IMR-90 (cell line): ENCODE measurements at regions not wholly inside any gene's neighbourhood (a gene's known extent, or its start where the extent isn't known, plus 50 kb on each side); places are given as distances from the start of the nearest gene placed in this dataset.

Source experiments
- ATAC-seq: fragments of 200-7000 bp; cut with Tn5 transposase; 2 replicates; pipeline ENCODE4 v1.9.1; 2020; ENCODE audit warnings: low read depth, mild to moderate bottlenecking, moderate library complexity
- BruUV-seq: library from RNA; stranded (reverse); fragments of 400-500 nt; replicated peaks from 2 replicates; lab custom pipeline; 2021; lab: Mats Ljungman, UMichigan
- CTCF ChIA-PET: fragments of 300-600 bp; formaldehyde crosslinking; extraction: SDS; loops from one replicate; lab custom pipeline; 2021; ENCODE audit warnings: antibody characterized with exemption; lab: Yijun Ruan, JAX
- POLR2A ChIA-PET: fragments of 300-600 bp; sonication (Branson Sonifier 250); formaldehyde crosslinking; loops from one replicate; lab custom pipeline; 2022; ENCODE audit warnings: antibody characterized with exemption; ENCODE audit not compliant: unreplicated experiment; lab: Charles Lee
- DNase-seq: peaks from one replicate; pipeline ENCODE4 v3.0.0; 2013
- H2AFZ ChIP-seq: replicated peaks from 2 replicates; pipeline ENCODE3; 2013; ENCODE audit warnings: low read length, mild to moderate bottlenecking; ENCODE audit not compliant: poor library complexity
- H2AK5ac ChIP-seq: 2 replicates; pipeline ENCODE4 v1.6.1; 2013; ENCODE audit warnings: low read depth, low read length, inconsistent platforms
- H2AK9ac ChIP-seq: replicated peaks from 2 replicates; pipeline ENCODE3; 2013; ENCODE audit warnings: mild to moderate bottlenecking, low read depth, low read length, moderate library complexity; ENCODE audit not compliant: poor library complexity
- H2BK120ac ChIP-seq: 2 replicates; pipeline ENCODE4 v1.6.1; 2013; ENCODE audit warnings: low read depth, low read length, inconsistent platforms
- H2BK15ac ChIP-seq: 3 replicates; pipeline ENCODE4 v1.6.1; 2013; ENCODE audit warnings: low read depth, low read length, inconsistent platforms
- H2BK20ac ChIP-seq: 2 replicates; pipeline ENCODE4 v1.6.1; 2013; ENCODE audit warnings: low read depth, mild to moderate bottlenecking, inconsistent platforms, low read length, moderate library complexity
- H2BK5ac ChIP-seq: 2 replicates; pipeline ENCODE4 v1.6.1; 2013; ENCODE audit warnings: mild to moderate bottlenecking, low read depth, low read length, inconsistent platforms; ENCODE audit not compliant: poor library complexity, severe bottlenecking
- H3K14ac ChIP-seq: replicated peaks from 2 replicates; pipeline ENCODE4 v1.6.1; 2013; ENCODE audit warnings: low read depth, low read length, inconsistent platforms
- H3K18ac ChIP-seq: 2 replicates; pipeline ENCODE4 v1.6.1; 2013; ENCODE audit warnings: low read depth, low read length, control low read depth
- H3K23ac ChIP-seq: 2 replicates; pipeline ENCODE4 v1.6.1; 2013; ENCODE audit warnings: low read depth, low read length, inconsistent platforms
- H3K27ac ChIP-seq: 2 replicates; pipeline ENCODE4 v1.5.1; 2013; ENCODE audit warnings: mild to moderate bottlenecking, control low read depth, low read length; ENCODE audit not compliant: insufficient read depth
- H3K27me3 ChIP-seq: 2 replicates; pipeline ENCODE4 v1.6.1; 2013; ENCODE audit warnings: low read length; ENCODE audit not compliant: control insufficient read depth, insufficient read depth
- H3K36me3 ChIP-seq: 2 replicates; pipeline ENCODE4 v1.6.1; 2013; ENCODE audit warnings: low read length, mixed read lengths; ENCODE audit not compliant: control insufficient read depth, insufficient read depth
- H3K4ac ChIP-seq: 2 replicates; pipeline ENCODE4 v1.6.1; 2013; ENCODE audit warnings: low read depth, low read length, inconsistent platforms
- H3K4me1 ChIP-seq: 2 replicates; pipeline ENCODE4 v1.6.1; 2013; ENCODE audit warnings: low read length, mixed read lengths; ENCODE audit not compliant: control insufficient read depth, insufficient read depth
- H3K4me2 ChIP-seq: 2 replicates; pipeline ENCODE4 v1.6.1; 2013; ENCODE audit warnings: low read depth, mild to moderate bottlenecking, control low read depth, low read length, moderate library complexity
- H3K4me3 ChIP-seq: 2 replicates; pipeline ENCODE4 v1.5.1; 2013; ENCODE audit warnings: low read depth, mild to moderate bottlenecking, control low read depth, low read length, moderate library complexity; ENCODE audit not compliant: insufficient read depth
- H3K56ac ChIP-seq: 2 replicates; pipeline ENCODE4 v1.6.1; 2013; ENCODE audit warnings: low read length, inconsistent platforms; ENCODE audit not compliant: insufficient read depth; ENCODE audit errors: extremely low read depth
- H3K79me1 ChIP-seq, 2 experiments: 2 replicates each; pipeline ENCODE4 v1.6.1; 2013; ENCODE audit warnings: low read length in 2 of 2, inconsistent platforms in 1 of 2, low read depth in 1 of 2
- H3K9ac ChIP-seq: 2 replicates; pipeline ENCODE4 v1.6.1; 2013; ENCODE audit warnings: low read depth, low read length, control low read depth
- H3K9me1 ChIP-seq: 2 replicates; pipeline ENCODE4 v1.6.1; 2013; ENCODE audit warnings: low read length, inconsistent platforms; ENCODE audit not compliant: insufficient read depth
- H3K9me3 ChIP-seq: 2 replicates; pipeline ENCODE4 v1.6.1; 2013; ENCODE audit warnings: low read length; ENCODE audit not compliant: control insufficient read depth, insufficient read depth
- H4K20me1 ChIP-seq: 2 replicates; pipeline ENCODE4 v1.6.1; 2013; ENCODE audit warnings: low read length, inconsistent platforms; ENCODE audit not compliant: insufficient read depth
- H4K5ac ChIP-seq: 2 replicates; pipeline ENCODE4 v1.6.1; 2013; ENCODE audit warnings: mild to moderate bottlenecking, low read depth, low read length, control low read depth
- H4K8ac ChIP-seq, 2 experiments: 2 replicates each; pipeline ENCODE4 v1.6.1; 2013; ENCODE audit warnings: low read depth in 2 of 2, low read length in 2 of 2, control low read depth in 1 of 2, inconsistent platforms in 1 of 2
- H4K91ac ChIP-seq: 2 replicates; pipeline ENCODE4 v1.6.1; 2013; ENCODE audit warnings: low read depth, low read length, inconsistent platforms; ENCODE audit not compliant: insufficient read depth
- BHLHE40 ChIP-seq: fragments of 150-350 bp; IDR thresholded peaks from 2 replicates; pipeline ENCODE4 v1.6.1; 2016; ENCODE audit warnings: mild to moderate bottlenecking, low read depth, low read length
- CEBPB ChIP-seq: IDR thresholded peaks from 2 replicates; pipeline ENCODE4 v1.6.1; 2012; ENCODE audit warnings: low read depth, low read length, improper control_type of control experiment
- ELK1 ChIP-seq: fragments of 150-350 bp; IDR thresholded peaks from 2 replicates; pipeline ENCODE4 v1.6.1; 2016; ENCODE audit warnings: low read depth, mild to moderate bottlenecking, low read length, moderate library complexity, borderline replicate concordance
- FOS ChIP-seq: fragments of 150-350 bp; IDR thresholded peaks from 2 replicates; pipeline ENCODE4 v1.6.1; 2016; ENCODE audit warnings: low read depth, low read length
- MAFK ChIP-seq: IDR thresholded peaks from 2 replicates; pipeline ENCODE4 v1.6.1; 2012; ENCODE audit warnings: low read depth, low read length, improper control_type of control experiment
- MXI1 ChIP-seq: IDR thresholded peaks from 2 replicates; pipeline ENCODE4 v1.6.1; 2012; ENCODE audit warnings: low read depth, mild to moderate bottlenecking, low read length, moderate library complexity, borderline replicate concordance
- NFE2L2 ChIP-seq: fragments of 150-350 bp; IDR thresholded peaks from 2 replicates; pipeline ENCODE4 v1.6.1; 2016; ENCODE audit warnings: low read depth, mild to moderate bottlenecking, low read length
- POLR2A ChIP-seq: IDR thresholded peaks from 2 replicates; pipeline ENCODE4 v1.6.1; 2012; ENCODE audit warnings: mild to moderate bottlenecking, low read depth, low read length
- RAD21 ChIP-seq: IDR thresholded peaks from 2 replicates; pipeline ENCODE4 v1.6.1; 2012; ENCODE audit warnings: low read length, improper control_type of control experiment
- SMC3 ChIP-seq: fragments of 150-350 bp; IDR thresholded peaks from 2 replicates; pipeline ENCODE4 v1.6.1; 2016; ENCODE audit warnings: low read depth, mild to moderate bottlenecking, antibody characterized with exemption, low read length, moderate library complexity
- USF2 ChIP-seq: fragments of 150-350 bp; IDR thresholded peaks from 2 replicates; pipeline ENCODE4 v1.6.1; 2017; ENCODE audit warnings: mild to moderate bottlenecking, antibody characterized with exemption, low read length, low read depth
- WGBS, 2 experiments: methylation state at CpG; one replicate each; pipeline versions ENCODE4 v1.1.5 to v1.1.7; 2013; ENCODE audit warnings: missing lambda C conversion rate in 2 of 2; ENCODE audit not compliant: insufficient read length in 1 of 2; ENCODE audit errors: extremely low coverage in 2 of 2; 5-methylcytosine and 5-hydroxymethylcytosine counted together
- dilution Hi-C: fragments of 300-500 bp; cut with HindIII; formaldehyde crosslinking; loops from one replicate; pipeline ENCODE4 v1.14.3; 2018; ENCODE audit warnings: low sequenced_read_pairs; ENCODE audit not compliant: unreplicated experiment
- in situ Hi-C: fragments of 300-500 bp; cut with MboI; formaldehyde crosslinking; loops from 3 replicates; pipeline ENCODE4 v1.14.3; 2019; ENCODE audit warnings: low sequenced_read_pairs, inconsistent platforms, mixed read lengths
- intact Hi-C: fragments of 100-400 bp; cut with micrococcal nuclease; formaldehyde crosslinking; loops from 2 replicates; pipeline ENCODE4 v1.10.0; 2022
- TF ChIP-seq, protein P1 (sequence below): conservative IDR thresholded peaks from 2 replicates; pipeline ENCODE4 v1.5.1; 2012; ENCODE audit warnings: mild to moderate bottlenecking, low read depth, low read length, improper control_type of control experiment

- Histone ChIP-seq H2AK9ac (no peak overlapping the region), H3K4me3 (no peak overlapping the region), H3K14ac (no peak overlapping the region), H2BK20ac (no peak overlapping the region), H4K20me1 (no peaks in the 10 kb centered on the region), H3K4ac (no peak overlapping the region), H3K9ac (no peak overlapping the region), H2BK120ac (no peak overlapping the region), H4K8ac (no peak overlapping the region), H3K56ac (no peak overlapping the region), H3K9me3 (no peaks in the 10 kb centered on the region; the same call in 1 of the 2 replicates), H2BK15ac (no peak overlapping the region), H2AFZ (no peak overlapping the region), H3K36me3 (no peaks in the 10 kb centered on the region), H2BK5ac (no peak overlapping the region), H3K79me1 (no peaks in the 10 kb centered on the region), H3K4me1 (no peaks in the 10 kb centered on the region), H3K27me3 (no peaks in the 10 kb centered on the region), H3K27ac (no peak overlapping the region), H3K4me2 (no peak overlapping the region), H4K5ac (no peak overlapping the region), H4K91ac (no peak overlapping the region), H3K18ac (no peak overlapping the region), H3K9me1 (0 out of 2 replicates have a peak, but pooled peaks cover 3% of the 10 kb centered on the region), H3K23ac (no peak overlapping the region), H2AK5ac (no peak overlapping the region)
- intact Hi-C loops = no loop called here
- no TSS peak for BruUV-seq
- POLR2A ChIA-PET = no interaction called here
- no peak for DNase-seq
- WGBS, 2 experiments = no CpG with 5 or more reads among the region's 1 CpG
- in situ Hi-C loops = no loop called here
- CTCF ChIA-PET = no interaction called here
- TF ChIP-seq, protein P1, sequence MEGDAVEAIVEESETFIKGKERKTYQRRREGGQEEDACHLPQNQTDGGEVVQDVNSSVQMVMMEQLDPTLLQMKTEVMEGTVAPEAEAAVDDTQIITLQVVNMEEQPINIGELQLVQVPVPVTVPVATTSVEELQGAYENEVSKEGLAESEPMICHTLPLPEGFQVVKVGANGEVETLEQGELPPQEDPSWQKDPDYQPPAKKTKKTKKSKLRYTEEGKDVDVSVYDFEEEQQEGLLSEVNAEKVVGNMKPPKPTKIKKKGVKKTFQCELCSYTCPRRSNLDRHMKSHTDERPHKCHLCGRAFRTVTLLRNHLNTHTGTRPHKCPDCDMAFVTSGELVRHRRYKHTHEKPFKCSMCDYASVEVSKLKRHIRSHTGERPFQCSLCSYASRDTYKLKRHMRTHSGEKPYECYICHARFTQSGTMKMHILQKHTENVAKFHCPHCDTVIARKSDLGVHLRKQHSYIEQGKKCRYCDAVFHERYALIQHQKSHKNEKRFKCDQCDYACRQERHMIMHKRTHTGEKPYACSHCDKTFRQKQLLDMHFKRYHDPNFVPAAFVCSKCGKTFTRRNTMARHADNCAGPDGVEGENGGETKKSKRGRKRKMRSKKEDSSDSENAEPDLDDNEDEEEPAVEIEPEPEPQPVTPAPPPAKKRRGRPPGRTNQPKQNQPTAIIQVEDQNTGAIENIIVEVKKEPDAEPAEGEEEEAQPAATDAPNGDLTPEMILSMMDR = no peak
- TF ChIP-seq MAFK = no peak
- TF ChIP-seq RAD21 = no peak
- no peak for TF ChIP-seq MXI1
- TF ChIP-seq FOS = no peak
- TF ChIP-seq POLR2A = no peak
- TF ChIP-seq BHLHE40 = no peak
- no peak for TF ChIP-seq USF2
- TF ChIP-seq CEBPB = no peak
- TF ChIP-seq NFE2L2 = no peak
- no peak for TF ChIP-seq SMC3
- TF ChIP-seq ELK1 = no peak
- dilution Hi-C loops = no loop called here
- no peak for ATAC-seq
Observed at GRCh38 chr2:108082978-108083377, 96.7 kb downstream of the SLC5A7 start.
